ENCODE measurements at regions not wholly inside any gene's neighbourhood (a gene's known extent, or its start where the extent isn't known, plus 50 kb on each side); places are given as distances from the start of the nearest gene placed in this dataset.

GRCh38 chr3:116981089-116981488 lies 271.5 kb downstream of the TUSC7 start:
- Histone ChIP-seq H3K4me1 (ENCODE audit: control insufficient read depth, low read depth, low read length) (no peaks in the 10 kb centered on the region), H3K18ac (ENCODE audit: low read length) (no peak overlapping the region), H3K79me1 (ENCODE audit: low read length) (no peaks in the 10 kb centered on the region), H3K36me3 (ENCODE audit: control insufficient read depth, insufficient read depth, low read length) (no peaks in the 10 kb centered on the region), H2AK5ac (ENCODE audit: low read length) (no peak overlapping the region), H3K9ac (ENCODE audit: low read length) (no peak overlapping the region), H3K4me3 (ENCODE audit: low read length) (no peak overlapping the region), H2BK120ac (ENCODE audit: low read depth, low read length) (no peak overlapping the region), H3K27me3 (ENCODE audit: insufficient read depth, low read length, poor library complexity) (no peaks in the 10 kb centered on the region), H3K4ac (ENCODE audit: low read depth, low read length) (no peak overlapping the region), H3K23ac (ENCODE audit: low read length) (no peak overlapping the region), H3K79me2 (ENCODE audit: control insufficient read depth, insufficient read depth, low read length) (no peaks in the 10 kb centered on the region), H3K56ac (ENCODE audit: low read length) (no peak overlapping the region), H2BK5ac (ENCODE audit: low read length) (no peak overlapping the region), H2BK15ac (replicated peaks; ENCODE audit: low read depth) (no peak overlapping the region), H3K4me2 (ENCODE audit: low read length) (no peak overlapping the region), H3K27ac (ENCODE audit: low read depth, low read length) (no peak overlapping the region), H4K5ac (ENCODE audit: low read length) (no peak overlapping the region), H4K8ac (ENCODE audit: low read depth, low read length) (no peak overlapping the region)
- WGBS (ENCODE audit: extremely low coverage, insufficient coverage, low lambda C conversion rate) = no CpG with 5 or more reads among the region's 5 CpGs
- DNase-seq = no peak

GRCh38 chr3:116984301-116984700 lies 274.7 kb downstream of the TUSC7 start:
- no peaks in the 10 kb centered on the region for H3K4me1 ChIP-seq (ENCODE audit: control insufficient read depth, low read depth, low read length)
- H3K4me3 ChIP-seq (ENCODE audit: low read length) = no peak overlapping the region
- H2BK120ac ChIP-seq (ENCODE audit: low read depth, low read length) = no peak overlapping the region
- no peak overlapping the region for H3K23ac ChIP-seq (ENCODE audit: low read length)
- H2BK5ac ChIP-seq (ENCODE audit: low read length) = no peak overlapping the region
- H2AK5ac ChIP-seq (ENCODE audit: low read length) = no peak overlapping the region
- no peak overlapping the region for H4K5ac ChIP-seq (ENCODE audit: low read length)
- no peak overlapping the region for H4K8ac ChIP-seq (ENCODE audit: low read depth, low read length)
- no peak overlapping the region for H3K56ac ChIP-seq (ENCODE audit: low read length)
- H3K9ac ChIP-seq (ENCODE audit: low read length) = no peak overlapping the region
- no peak overlapping the region for H2BK15ac ChIP-seq (replicated peaks; ENCODE audit: low read depth)
- no peak for DNase-seq
- H3K36me3 ChIP-seq (ENCODE audit: control insufficient read depth, insufficient read depth, low read length) = no peaks in the 10 kb centered on the region
- no peaks in the 10 kb centered on the region for H3K79me2 ChIP-seq (ENCODE audit: control insufficient read depth, insufficient read depth, low read length)
- H3K18ac ChIP-seq (ENCODE audit: low read length) = no peak overlapping the region
- H3K4ac ChIP-seq (ENCODE audit: low read depth, low read length) = no peak overlapping the region
- no peak overlapping the region for H3K27ac ChIP-seq (ENCODE audit: low read depth, low read length)
- H3K27me3 ChIP-seq (ENCODE audit: insufficient read depth, low read length, poor library complexity) = no peaks in the 10 kb centered on the region
- H3K4me2 ChIP-seq (ENCODE audit: low read length) = no peak overlapping the region
- no peaks in the 10 kb centered on the region for H3K79me1 ChIP-seq (ENCODE audit: low read length)

- Histone ChIP-seq H3K4ac (ENCODE audit: low read depth, low read length) (no peak overlapping the region), H3K23ac (ENCODE audit: low read length) (no peak overlapping the region), H2AK5ac (ENCODE audit: low read length) (no peak overlapping the region), H3K79me2 (ENCODE audit: control insufficient read depth, insufficient read depth, low read length) (no peaks in the 10 kb centered on the region), H4K8ac (ENCODE audit: low read depth, low read length) (no peak overlapping the region), H4K5ac (ENCODE audit: low read length) (no peak overlapping the region), H3K4me2 (ENCODE audit: low read length) (no peak overlapping the region), H2BK120ac (ENCODE audit: low read depth, low read length) (no peak overlapping the region), H2BK15ac (replicated peaks; ENCODE audit: low read depth) (no peak overlapping the region), H3K9ac (ENCODE audit: low read length) (no peak overlapping the region), H3K4me1 (ENCODE audit: control insufficient read depth, low read depth, low read length) (no peaks in the 10 kb centered on the region), H3K36me3 (ENCODE audit: control insufficient read depth, insufficient read depth, low read length) (no peaks in the 10 kb centered on the region), H3K27ac (ENCODE audit: low read depth, low read length) (no peak overlapping the region), H3K4me3 (ENCODE audit: low read length) (no peak overlapping the region), H3K27me3 (ENCODE audit: insufficient read depth, low read length, poor library complexity) (no peaks in the 10 kb centered on the region), H3K56ac (ENCODE audit: low read length) (no peak overlapping the region), H3K18ac (ENCODE audit: low read length) (no peak overlapping the region), H2BK5ac (ENCODE audit: low read length) (no peak overlapping the region), H3K79me1 (ENCODE audit: low read length) (no peaks in the 10 kb centered on the region)
- DNase-seq = no peak
- no CpG with 5 or more reads among the region's 3 CpGs for WGBS (ENCODE audit: extremely low coverage, insufficient coverage, low lambda C conversion rate)
Observed at GRCh38 chr3:116994351-116994879, 284.8 kb downstream of the TUSC7 start.

- Histone ChIP-seq H3K4me2 (ENCODE audit: low read length) (no peak overlapping the region), H2BK15ac (replicated peaks; ENCODE audit: low read depth) (no peak overlapping the region), H3K27ac (ENCODE audit: low read depth, low read length) (no peak overlapping the region), H3K4ac (ENCODE audit: low read depth, low read length) (no peak overlapping the region), H4K5ac (ENCODE audit: low read length) (no peak overlapping the region), H3K79me2 (ENCODE audit: control insufficient read depth, insufficient read depth, low read length) (no peaks in the 10 kb centered on the region), H3K4me3 (ENCODE audit: low read length) (no peak overlapping the region), H2BK5ac (ENCODE audit: low read length) (no peak overlapping the region), H3K56ac (ENCODE audit: low read length) (no peak overlapping the region), H3K4me1 (ENCODE audit: control insufficient read depth, low read depth, low read length) (no peaks in the 10 kb centered on the region), H3K79me1 (ENCODE audit: low read length) (no peaks in the 10 kb centered on the region), H3K9ac (ENCODE audit: low read length) (no peak overlapping the region), H3K18ac (ENCODE audit: low read length) (no peak overlapping the region), H2BK120ac (ENCODE audit: low read depth, low read length) (no peak overlapping the region), H3K27me3 (ENCODE audit: insufficient read depth, low read length, poor library complexity) (no peaks in the 10 kb centered on the region), H3K36me3 (ENCODE audit: control insufficient read depth, insufficient read depth, low read length) (no peaks in the 10 kb centered on the region), H3K23ac (ENCODE audit: low read length) (no peak overlapping the region), H2AK5ac (ENCODE audit: low read length) (no peak overlapping the region), H4K8ac (ENCODE audit: low read depth, low read length) (no peak overlapping the region)
- no peak for DNase-seq
Observed at GRCh38 chr3:117003501-117003900, 293.9 kb downstream of the TUSC7 start.

GRCh38 chr3:117005274-117005673 lies 295.7 kb downstream of the TUSC7 start:
- H3K79me1 ChIP-seq (ENCODE audit: low read length) = no peaks in the 10 kb centered on the region
- no peak overlapping the region for H3K4me3 ChIP-seq (ENCODE audit: low read length)
- no peak overlapping the region for H3K9ac ChIP-seq (ENCODE audit: low read length)
- no peak overlapping the region for H3K18ac ChIP-seq (ENCODE audit: low read length)
- H2BK15ac ChIP-seq (replicated peaks; ENCODE audit: low read depth) = no peak overlapping the region
- H2BK120ac ChIP-seq (ENCODE audit: low read depth, low read length) = no peak overlapping the region
- no CpG with 5 or more reads among the region's 2 CpGs for WGBS (ENCODE audit: extremely low coverage, insufficient coverage, low lambda C conversion rate)
- H3K23ac ChIP-seq (ENCODE audit: low read length) = no peak overlapping the region
- no peak overlapping the region for H3K4me2 ChIP-seq (ENCODE audit: low read length)
- H3K36me3 ChIP-seq (ENCODE audit: control insufficient read depth, insufficient read depth, low read length) = no peaks in the 10 kb centered on the region
- no peaks in the 10 kb centered on the region for H3K27me3 ChIP-seq (ENCODE audit: insufficient read depth, low read length, poor library complexity)
- no peaks in the 10 kb centered on the region for H3K4me1 ChIP-seq (ENCODE audit: control insufficient read depth, low read depth, low read length)
- no peak overlapping the region for H4K8ac ChIP-seq (ENCODE audit: low read depth, low read length)
- H2BK5ac ChIP-seq (ENCODE audit: low read length) = no peak overlapping the region
- no peak overlapping the region for H2AK5ac ChIP-seq (ENCODE audit: low read length)
- no peak overlapping the region for H3K27ac ChIP-seq (ENCODE audit: low read depth, low read length)
- no peak overlapping the region for H3K56ac ChIP-seq (ENCODE audit: low read length)
- H4K5ac ChIP-seq (ENCODE audit: low read length) = no peak overlapping the region
- no peak overlapping the region for H3K4ac ChIP-seq (ENCODE audit: low read depth, low read length)
- DNase-seq = no peak
- no peaks in the 10 kb centered on the region for H3K79me2 ChIP-seq (ENCODE audit: control insufficient read depth, insufficient read depth, low read length)

- Histone ChIP-seq H3K79me2 (ENCODE audit: control insufficient read depth, insufficient read depth, low read length) (no peaks in the 10 kb centered on the region), H3K9ac (ENCODE audit: low read length) (no peak overlapping the region), H4K5ac (ENCODE audit: low read length) (no peak overlapping the region), H2BK15ac (replicated peaks; ENCODE audit: low read depth) (no peak overlapping the region), H3K4me3 (ENCODE audit: low read length) (no peak overlapping the region), H3K79me1 (ENCODE audit: low read length) (no peaks in the 10 kb centered on the region), H3K27ac (ENCODE audit: low read depth, low read length) (no peak overlapping the region), H3K4me1 (ENCODE audit: control insufficient read depth, low read depth, low read length) (no peaks in the 10 kb centered on the region), H4K8ac (ENCODE audit: low read depth, low read length) (no peak overlapping the region), H3K4ac (ENCODE audit: low read depth, low read length) (no peak overlapping the region), H2BK5ac (ENCODE audit: low read length) (no peak overlapping the region), H2AK5ac (ENCODE audit: low read length) (no peak overlapping the region), H3K23ac (ENCODE audit: low read length) (no peak overlapping the region), H3K4me2 (ENCODE audit: low read length) (no peak overlapping the region), H3K56ac (ENCODE audit: low read length) (no peak overlapping the region), H3K36me3 (ENCODE audit: control insufficient read depth, insufficient read depth, low read length) (no peaks in the 10 kb centered on the region), H2BK120ac (ENCODE audit: low read depth, low read length) (no peak overlapping the region), H3K27me3 (ENCODE audit: insufficient read depth, low read length, poor library complexity) (no peaks in the 10 kb centered on the region), H3K18ac (ENCODE audit: low read length) (no peak overlapping the region)
- DNase-seq = peak; percentile 5
- no CpG with 5 or more reads among the region's 2 CpGs for WGBS (ENCODE audit: extremely low coverage, insufficient coverage, low lambda C conversion rate)
Observed at GRCh38 chr3:117005911-117006522, 296.4 kb downstream of the TUSC7 start.

Measured in mesendoderm (in vitro differentiated cells).